Vagina (tissue), 2 donors: ENCODE measurements at regions not wholly inside any gene's neighbourhood (a gene's known extent, or its start where the extent isn't known, plus 50 kb on each side); places are given as distances from the start of the nearest gene placed in this dataset.

ENCODE experiments used
- POLR2A ChIP-seq, 2 donors: fragments of 450-650 bp; IDR thresholded peaks; one replicate each; pipeline ENCODE4 v1.6.1; 2017; ENCODE audit warnings: antibody characterized with exemption in 2 of 2, mild to moderate bottlenecking in 2 of 2, moderate library complexity in 2 of 2
- POLR2AphosphoS5 ChIP-seq, 2 donors: sonication (generic); formaldehyde crosslinking; IDR thresholded peaks; one replicate each; pipeline ENCODE4 v1.9.0; 2017; ENCODE audit warnings: antibody characterized with exemption in 2 of 2, mild to moderate bottlenecking in 2 of 2, low read depth in 1 of 2; ENCODE audit not compliant: insufficient read depth in 1 of 2
- TF ChIP-seq, protein P1 (sequence below), 3 experiments: fragments of 450-650 bp in 2 of 3; fragments of 200-600 bp in 1 of 3; sonication (generic) in 1 of 3; IDR thresholded peaks; one replicate each; pipeline ENCODE4 v1.5.1; 2017 to 2019; ENCODE audit warnings: antibody characterized with exemption in 3 of 3, mild to moderate bottlenecking in 2 of 3, moderate library complexity in 2 of 3

DNA sequence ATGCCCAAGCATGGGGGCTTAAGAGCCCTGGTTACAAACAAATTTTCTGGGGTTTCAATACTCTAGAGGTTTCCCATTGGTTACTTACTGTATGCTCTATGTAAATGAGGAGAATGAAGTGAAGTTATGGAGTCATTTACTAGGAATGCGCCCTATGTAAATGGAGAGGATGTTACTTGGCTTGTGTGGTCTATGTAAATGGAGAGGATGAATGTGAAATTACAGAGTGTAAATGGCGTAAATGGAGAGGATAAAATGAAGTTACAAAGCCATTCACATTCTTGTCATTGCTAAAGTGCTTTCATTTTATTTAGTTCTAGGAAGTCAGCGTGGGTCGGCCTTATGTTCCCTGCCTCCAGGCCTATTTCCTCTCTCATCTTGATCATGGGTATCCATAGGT, 810.5 kb upstream of the ADGRL3 start:
- TF ChIP-seq, protein P1, sequence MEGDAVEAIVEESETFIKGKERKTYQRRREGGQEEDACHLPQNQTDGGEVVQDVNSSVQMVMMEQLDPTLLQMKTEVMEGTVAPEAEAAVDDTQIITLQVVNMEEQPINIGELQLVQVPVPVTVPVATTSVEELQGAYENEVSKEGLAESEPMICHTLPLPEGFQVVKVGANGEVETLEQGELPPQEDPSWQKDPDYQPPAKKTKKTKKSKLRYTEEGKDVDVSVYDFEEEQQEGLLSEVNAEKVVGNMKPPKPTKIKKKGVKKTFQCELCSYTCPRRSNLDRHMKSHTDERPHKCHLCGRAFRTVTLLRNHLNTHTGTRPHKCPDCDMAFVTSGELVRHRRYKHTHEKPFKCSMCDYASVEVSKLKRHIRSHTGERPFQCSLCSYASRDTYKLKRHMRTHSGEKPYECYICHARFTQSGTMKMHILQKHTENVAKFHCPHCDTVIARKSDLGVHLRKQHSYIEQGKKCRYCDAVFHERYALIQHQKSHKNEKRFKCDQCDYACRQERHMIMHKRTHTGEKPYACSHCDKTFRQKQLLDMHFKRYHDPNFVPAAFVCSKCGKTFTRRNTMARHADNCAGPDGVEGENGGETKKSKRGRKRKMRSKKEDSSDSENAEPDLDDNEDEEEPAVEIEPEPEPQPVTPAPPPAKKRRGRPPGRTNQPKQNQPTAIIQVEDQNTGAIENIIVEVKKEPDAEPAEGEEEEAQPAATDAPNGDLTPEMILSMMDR (IDR thresholded peaks at IDR 0.05): no peak
- TF ChIP-seq POLR2AphosphoS5 (IDR thresholded peaks at IDR 0.05; ENCODE audit: insufficient read depth in 1 of 2, low read depth in 1 of 2): no peak
- TF ChIP-seq POLR2A (IDR thresholded peaks at IDR 0.05): no peak
